Psoas muscle (tissue), 7 donors: ENCODE measurements at regions not wholly inside any gene's neighbourhood (a gene's known extent, or its start where the extent isn't known, plus 50 kb on each side); places are given as distances from the start of the nearest gene placed in this dataset.

ENCODE experiments used
- ATAC-seq, 4 donors: fragments of 200-7000 bp; cut with Tn5 transposase; one replicate each; pipeline ENCODE4 v1.9.1; 2020; ENCODE audit warnings: moderate library complexity in 3 of 4, mild to moderate bottlenecking in 2 of 4
- DNase-seq, 2 donors: peaks; one replicate each; pipeline ENCODE4 v3.0.0-alpha.2; 2020
- H3K27ac ChIP-seq: fragments of 200-600 bp; one replicate; pipeline ENCODE4 v1.8.0; 2022
- H3K27me3 ChIP-seq, 3 donors: fragments of 200-600 bp in 1 of 3; one replicate each; pipeline versions ENCODE4 v1.6.1 to v1.8.0; 2013 to 2022; ENCODE audit warnings: low read length in 2 of 3, mild to moderate bottlenecking in 2 of 3, moderate library complexity in 1 of 3; ENCODE audit not compliant: insufficient read depth in 3 of 3
- H3K36me3 ChIP-seq, 2 donors: fragments of 200-600 bp in 1 of 2; one replicate each; pipeline versions ENCODE4 v1.6.1 to v1.8.0; 2013 to 2022; ENCODE audit warnings: low read depth in 1 of 2, mild to moderate bottlenecking in 1 of 2, moderate library complexity in 1 of 2; ENCODE audit not compliant: insufficient read depth in 1 of 2
- H3K4me1 ChIP-seq: fragments of 200-600 bp; one replicate; pipeline ENCODE4 v1.8.0; 2022
- H3K4me3 ChIP-seq: fragments of 200-600 bp; one replicate; pipeline ENCODE4 v1.8.0; 2022; ENCODE audit warnings: mild to moderate bottlenecking
- H3K9me3 ChIP-seq: fragments of 200-600 bp; one replicate; pipeline ENCODE4 v1.8.0; 2022
- WGBS, 3 donors: extraction: QIAGEN DNeasy Blood & Tissue Kit; methylation state at CpG; one replicate each; pipeline versions ENCODE4 v1.1.6 to v1.1.7; 2013; 5-methylcytosine and 5-hydroxymethylcytosine counted together
- intact Hi-C, 2 donors: fragments of 100-400 bp; cut with DNase I; formaldehyde crosslinking; loops; one replicate each; pipeline versions ENCODE4 v1.11.0 to v1.14.2; 2022
- TF ChIP-seq, protein P1 (sequence below): fragments of 200-600 bp; IDR thresholded peaks from one replicate; pipeline ENCODE4 v1.8.0; 2022; ENCODE audit warnings: antibody characterized with exemption
- donor health status: healthy with polysubstance abuse.
- donor health status: DM: no; HTN: no; CAD: no; lungs with moderate emphysema.
- donor health status: Bipolar disorder and iron deficiency.
- donor health status: healthy.
- donor health status: DM: yes; HTN: yes; CAD: no.
- donor health status: DM: no; HTN: no; CAD: no.
- donor health status: DM: yes; HTN: yes; CAD: no.

DNA sequence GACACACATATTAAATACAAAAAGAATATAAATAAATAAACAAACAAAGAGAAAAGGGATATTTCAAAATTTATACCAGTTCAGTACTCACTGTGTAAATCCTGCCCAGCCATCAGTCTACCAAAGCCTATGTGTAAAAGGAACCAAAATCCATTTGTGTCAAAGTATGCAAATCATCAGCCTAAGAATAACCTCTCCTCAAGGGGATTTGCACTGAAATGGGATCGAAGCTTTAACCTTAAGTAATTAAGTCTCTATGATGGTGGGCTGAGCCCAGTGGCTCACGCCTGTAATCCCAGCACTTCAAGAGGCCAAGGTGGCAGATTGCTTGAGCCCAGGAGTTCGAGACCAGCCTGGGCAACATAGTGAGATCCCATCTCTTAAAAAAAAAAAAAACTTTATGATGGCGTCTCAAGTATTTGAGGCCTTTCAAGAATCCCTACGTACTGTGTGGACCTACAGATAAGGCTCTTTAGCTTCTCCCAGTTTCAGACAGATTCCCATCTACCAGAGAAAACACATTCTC, 57.8 kb upstream of the METAP2 start:
- 75 to 84% (median 79%) methylated on average over 5 of the region's 5 CpGs for WGBS, 3 donors
- Histone ChIP-seq H3K4me1 (peaks cover 11% of the 10 kb centered on the region), H3K4me3 (no peak overlapping the region), H3K9me3 (no peaks in the 10 kb centered on the region), H3K36me3 (no peaks in the 10 kb centered on the region), H3K27me3 (no peaks in the 10 kb centered on the region), H3K27ac (no peak overlapping the region)
- TF ChIP-seq, protein P1, sequence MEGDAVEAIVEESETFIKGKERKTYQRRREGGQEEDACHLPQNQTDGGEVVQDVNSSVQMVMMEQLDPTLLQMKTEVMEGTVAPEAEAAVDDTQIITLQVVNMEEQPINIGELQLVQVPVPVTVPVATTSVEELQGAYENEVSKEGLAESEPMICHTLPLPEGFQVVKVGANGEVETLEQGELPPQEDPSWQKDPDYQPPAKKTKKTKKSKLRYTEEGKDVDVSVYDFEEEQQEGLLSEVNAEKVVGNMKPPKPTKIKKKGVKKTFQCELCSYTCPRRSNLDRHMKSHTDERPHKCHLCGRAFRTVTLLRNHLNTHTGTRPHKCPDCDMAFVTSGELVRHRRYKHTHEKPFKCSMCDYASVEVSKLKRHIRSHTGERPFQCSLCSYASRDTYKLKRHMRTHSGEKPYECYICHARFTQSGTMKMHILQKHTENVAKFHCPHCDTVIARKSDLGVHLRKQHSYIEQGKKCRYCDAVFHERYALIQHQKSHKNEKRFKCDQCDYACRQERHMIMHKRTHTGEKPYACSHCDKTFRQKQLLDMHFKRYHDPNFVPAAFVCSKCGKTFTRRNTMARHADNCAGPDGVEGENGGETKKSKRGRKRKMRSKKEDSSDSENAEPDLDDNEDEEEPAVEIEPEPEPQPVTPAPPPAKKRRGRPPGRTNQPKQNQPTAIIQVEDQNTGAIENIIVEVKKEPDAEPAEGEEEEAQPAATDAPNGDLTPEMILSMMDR, result no peak
- no peak for ATAC-seq
- intact Hi-C loops, result no loop called here
- no peak for DNase-seq

DNA sequence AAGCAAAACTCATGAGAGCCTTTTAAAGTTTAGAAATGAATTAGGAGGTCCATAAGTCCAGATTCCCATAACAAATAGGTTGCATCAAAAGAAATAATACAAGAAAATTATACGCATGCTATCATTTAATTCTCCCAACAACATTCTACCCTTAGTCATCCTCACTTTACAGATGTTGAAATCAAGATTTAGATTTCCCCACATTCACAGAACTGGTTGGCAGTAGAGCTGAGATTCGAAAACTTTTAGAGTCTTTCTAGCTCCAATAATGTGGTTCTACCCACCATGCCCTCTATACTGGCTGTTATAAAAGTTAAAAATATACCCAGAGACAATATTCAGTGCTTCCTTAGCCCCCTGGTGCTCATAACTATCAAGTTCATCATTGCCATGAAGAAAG, 56.6 kb upstream of the METAP2 start:
- ATAC-seq, result peak in 3 of 4 donors; percentile 51 to 70 (median 63)
- no peaks in the 10 kb centered on the region for H3K27me3 ChIP-seq
- WGBS, 3 donors, result 81 to 95% (median 89%) methylated on average over 2 of the region's 2 CpGs
- no peak for DNase-seq
- no peaks in the 10 kb centered on the region for H3K9me3 ChIP-seq
- H3K4me1 ChIP-seq, result peaks cover 11% of the 10 kb centered on the region
- TF ChIP-seq, protein P1, result no peak
- no peaks in the 10 kb centered on the region for H3K36me3 ChIP-seq
- H3K27ac ChIP-seq, result no peak overlapping the region
- no peak overlapping the region for H3K4me3 ChIP-seq
- intact Hi-C loops, result no loop called here

DNA sequence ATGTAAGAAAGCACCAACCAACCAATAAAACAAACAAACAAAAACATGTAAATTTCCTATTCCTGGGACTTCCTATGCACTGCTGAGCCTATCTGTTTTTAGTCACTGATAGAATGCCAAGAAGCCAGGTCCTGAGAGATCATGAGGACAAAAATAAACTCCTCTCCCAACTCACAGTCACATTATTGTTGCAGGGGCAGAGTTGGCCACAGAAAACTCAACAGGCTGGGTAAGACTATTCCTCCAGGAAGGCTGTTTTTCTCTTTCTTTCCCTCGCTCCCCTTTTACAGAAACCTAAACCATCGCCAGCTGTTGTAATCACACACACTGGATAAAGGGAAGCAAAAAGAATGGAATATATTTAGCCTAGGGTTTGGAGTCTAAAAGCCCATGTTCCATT, 55.8 kb upstream of the METAP2 start:
- peak; percentile 88 to 98 (median 94) for ATAC-seq
- Histone ChIP-seq H3K36me3 (no peaks in the 10 kb centered on the region), H3K4me3 (peak overlapping the region; percentile 23), H3K4me1 (peaks cover 11% of the 10 kb centered on the region), H3K9me3 (no peaks in the 10 kb centered on the region), H3K27ac (peak overlapping the region; percentile 70), H3K27me3 (no peaks in the 10 kb centered on the region)
- no peak for DNase-seq
- TF ChIP-seq, protein P1, result no peak
- WGBS, 3 donors, result 15 to 33% (median 22%) methylated on average over 2 of the region's 2 CpGs
- intact Hi-C loops, result no loop called here
